ENCODE measurements at regions not wholly inside any gene's neighbourhood (a gene's known extent, or its start where the extent isn't known, plus 50 kb on each side); places are given as distances from the start of the nearest gene placed in this dataset.

DNA sequence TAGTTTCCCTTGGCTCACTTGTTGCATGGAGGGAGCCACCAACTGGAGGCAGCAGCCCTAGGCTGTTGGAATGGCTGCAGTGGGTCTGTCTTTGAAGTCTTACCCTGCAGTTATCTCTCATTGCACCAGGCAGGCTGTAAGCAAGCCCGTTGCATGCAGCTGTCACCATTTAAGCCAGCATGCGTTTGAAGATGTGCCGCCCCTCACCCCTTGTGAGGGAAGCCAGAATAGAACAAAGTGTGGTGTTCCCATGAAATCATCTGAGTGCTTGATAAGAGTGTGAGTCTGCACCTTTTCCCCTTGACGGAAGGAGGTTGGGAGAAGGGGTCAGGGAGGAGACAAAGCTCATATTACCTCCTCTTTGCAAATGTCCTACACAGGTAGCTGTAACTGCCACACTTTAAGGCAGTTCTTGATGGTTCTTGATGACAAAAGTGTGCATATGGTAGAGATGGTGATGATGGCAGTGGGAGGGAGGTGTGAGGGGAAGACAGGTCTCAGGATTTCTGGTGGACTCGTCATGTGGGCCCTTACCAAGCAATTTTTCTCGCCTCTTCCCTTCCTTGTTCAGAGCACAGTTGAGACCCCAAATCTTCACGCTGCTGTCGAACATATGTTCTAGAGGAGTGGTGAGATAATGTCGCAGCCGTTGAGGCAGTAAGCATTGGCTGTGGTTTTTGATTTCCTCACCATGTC lies 191.4 kb upstream of the LEF1 start:
- peak overlapping the region; percentile 86 to 97 (median 96) for H3K27ac Mint-ChIP-seq
- no peaks in the 10 kb centered on the region for H3K9me3 Mint-ChIP-seq
- no peaks in the 10 kb centered on the region for H3K36me3 Mint-ChIP-seq (ENCODE audit: low read depth)
- H3K4me1 Mint-ChIP-seq, result peaks cover 55% of the 10 kb centered on the region
- H3K4me3 Mint-ChIP-seq, result peak overlapping the region in 2 of 3 experiments; percentile 21 to 49
- TF ChIP-seq, protein P1, sequence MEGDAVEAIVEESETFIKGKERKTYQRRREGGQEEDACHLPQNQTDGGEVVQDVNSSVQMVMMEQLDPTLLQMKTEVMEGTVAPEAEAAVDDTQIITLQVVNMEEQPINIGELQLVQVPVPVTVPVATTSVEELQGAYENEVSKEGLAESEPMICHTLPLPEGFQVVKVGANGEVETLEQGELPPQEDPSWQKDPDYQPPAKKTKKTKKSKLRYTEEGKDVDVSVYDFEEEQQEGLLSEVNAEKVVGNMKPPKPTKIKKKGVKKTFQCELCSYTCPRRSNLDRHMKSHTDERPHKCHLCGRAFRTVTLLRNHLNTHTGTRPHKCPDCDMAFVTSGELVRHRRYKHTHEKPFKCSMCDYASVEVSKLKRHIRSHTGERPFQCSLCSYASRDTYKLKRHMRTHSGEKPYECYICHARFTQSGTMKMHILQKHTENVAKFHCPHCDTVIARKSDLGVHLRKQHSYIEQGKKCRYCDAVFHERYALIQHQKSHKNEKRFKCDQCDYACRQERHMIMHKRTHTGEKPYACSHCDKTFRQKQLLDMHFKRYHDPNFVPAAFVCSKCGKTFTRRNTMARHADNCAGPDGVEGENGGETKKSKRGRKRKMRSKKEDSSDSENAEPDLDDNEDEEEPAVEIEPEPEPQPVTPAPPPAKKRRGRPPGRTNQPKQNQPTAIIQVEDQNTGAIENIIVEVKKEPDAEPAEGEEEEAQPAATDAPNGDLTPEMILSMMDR (IDR thresholded peaks at IDR 0.05; ENCODE audit: unreplicated experiment in 3 of 3), result no peak
- peaks cover 11% of the 10 kb centered on the region for H3K27me3 Mint-ChIP-seq (ENCODE audit: low read depth)

- Mint-ChIP-seq H3K4me1 (peaks cover 63% of the 10 kb centered on the region), H3K27me3 (ENCODE audit: low read depth) (peaks cover 10% of the 10 kb centered on the region), H3K9me3 (no peaks in the 10 kb centered on the region), H3K36me3 (ENCODE audit: low read depth) (no peaks in the 10 kb centered on the region), H3K4me3 (peak overlapping the region in 1 of 3 experiments; percentile 49), H3K27ac (peak overlapping the region; percentile 86 to 97 (median 96))
- TF ChIP-seq, protein P1 (IDR thresholded peaks at IDR 0.05; ENCODE audit: unreplicated experiment in 3 of 3), result no peak
These were observed 190.6 kb upstream of the LEF1 start for GRCh38 chr4:108359130-108359985.

- no peaks in the 10 kb centered on the region for H3K9me3 Mint-ChIP-seq
- no peaks in the 10 kb centered on the region for H3K27me3 Mint-ChIP-seq (ENCODE audit: low read depth)
- no peak overlapping the region for H3K4me3 Mint-ChIP-seq
- no peaks in the 10 kb centered on the region for H3K36me3 Mint-ChIP-seq (ENCODE audit: low read depth)
- TF ChIP-seq, protein P1 (IDR thresholded peaks at IDR 0.05; ENCODE audit: unreplicated experiment in 3 of 3), result no peak
- H3K4me1 Mint-ChIP-seq, result peaks cover 67% of the 10 kb centered on the region
- peak overlapping the region; percentile 80 to 83 (median 81) for H3K27ac Mint-ChIP-seq
These were observed 187.3 kb upstream of the LEF1 start for GRCh38 chr4:108355902-108356535.

DNA sequence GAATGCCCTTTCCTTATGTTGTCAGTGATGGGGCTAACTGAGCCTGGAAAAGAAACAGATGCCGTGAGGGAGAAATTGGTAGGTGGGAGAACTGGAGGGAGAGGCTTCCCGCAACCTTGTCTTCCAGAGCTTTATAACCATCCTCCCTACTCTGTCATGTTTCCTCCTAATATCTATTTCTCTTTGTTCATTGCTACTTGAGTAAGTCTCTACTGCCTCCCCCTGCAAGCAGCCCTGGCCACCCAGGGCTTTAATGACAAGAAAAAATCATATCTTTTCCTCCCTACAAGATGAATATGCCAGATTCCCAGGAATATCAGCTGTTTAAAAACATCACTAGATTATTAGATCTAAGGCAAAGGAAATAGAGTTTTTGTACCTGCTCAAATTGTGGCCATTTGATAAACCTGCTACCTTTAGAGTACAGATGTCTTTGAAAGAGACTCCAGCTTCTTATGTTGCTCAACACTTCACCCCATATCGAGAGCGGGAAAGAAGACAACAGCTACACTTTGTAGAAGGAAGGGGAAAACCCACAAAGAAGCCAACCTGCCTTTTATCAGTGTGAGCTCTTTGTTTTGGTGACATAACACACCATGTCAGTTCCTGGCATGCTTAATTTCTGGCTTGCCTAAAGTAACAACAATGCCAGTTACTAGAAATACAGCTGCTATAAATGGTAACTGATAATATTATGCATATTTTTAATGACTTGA lies 186.6 kb upstream of the LEF1 start:
- TF ChIP-seq, protein P1 (IDR thresholded peaks at IDR 0.05; ENCODE audit: unreplicated experiment in 3 of 3), result no peak
- peak overlapping the region; percentile 80 to 83 (median 81) for H3K27ac Mint-ChIP-seq

GRCh38 chr4:108352664-108353308 lies 184.1 kb upstream of the LEF1 start:
- no peaks in the 10 kb centered on the region for H3K9me3 Mint-ChIP-seq
- H3K36me3 Mint-ChIP-seq (ENCODE audit: low read depth), result no peaks in the 10 kb centered on the region
- peaks cover 59% of the 10 kb centered on the region for H3K4me1 Mint-ChIP-seq
- TF ChIP-seq, protein P1 (IDR thresholded peaks at IDR 0.05; ENCODE audit: unreplicated experiment in 3 of 3), result no peak
- H3K27me3 Mint-ChIP-seq (ENCODE audit: low read depth), result peaks cover 5% of the 10 kb centered on the region
- no peak overlapping the region for H3K4me3 Mint-ChIP-seq
- H3K27ac Mint-ChIP-seq, result peak overlapping the region; percentile 41 to 67 (median 53)

More for the DNA sequence above, 186.6 kb upstream of the LEF1 start:
- H3K27me3 Mint-ChIP-seq (ENCODE audit: low read depth), result peaks cover 4% of the 10 kb centered on the region
- H3K4me1 Mint-ChIP-seq, result peaks cover 67% of the 10 kb centered on the region
- H3K36me3 Mint-ChIP-seq (ENCODE audit: low read depth), result no peaks in the 10 kb centered on the region
- peak overlapping the region in 1 of 3 experiments; percentile 2 for H3K4me3 Mint-ChIP-seq
- no peaks in the 10 kb centered on the region for H3K9me3 Mint-ChIP-seq

Measured in nephron (organoid).